ENCODE measurements at regions not wholly inside any gene's neighbourhood (a gene's known extent, or its start where the extent isn't known, plus 50 kb on each side); places are given as distances from the start of the nearest gene placed in this dataset.

DNA sequence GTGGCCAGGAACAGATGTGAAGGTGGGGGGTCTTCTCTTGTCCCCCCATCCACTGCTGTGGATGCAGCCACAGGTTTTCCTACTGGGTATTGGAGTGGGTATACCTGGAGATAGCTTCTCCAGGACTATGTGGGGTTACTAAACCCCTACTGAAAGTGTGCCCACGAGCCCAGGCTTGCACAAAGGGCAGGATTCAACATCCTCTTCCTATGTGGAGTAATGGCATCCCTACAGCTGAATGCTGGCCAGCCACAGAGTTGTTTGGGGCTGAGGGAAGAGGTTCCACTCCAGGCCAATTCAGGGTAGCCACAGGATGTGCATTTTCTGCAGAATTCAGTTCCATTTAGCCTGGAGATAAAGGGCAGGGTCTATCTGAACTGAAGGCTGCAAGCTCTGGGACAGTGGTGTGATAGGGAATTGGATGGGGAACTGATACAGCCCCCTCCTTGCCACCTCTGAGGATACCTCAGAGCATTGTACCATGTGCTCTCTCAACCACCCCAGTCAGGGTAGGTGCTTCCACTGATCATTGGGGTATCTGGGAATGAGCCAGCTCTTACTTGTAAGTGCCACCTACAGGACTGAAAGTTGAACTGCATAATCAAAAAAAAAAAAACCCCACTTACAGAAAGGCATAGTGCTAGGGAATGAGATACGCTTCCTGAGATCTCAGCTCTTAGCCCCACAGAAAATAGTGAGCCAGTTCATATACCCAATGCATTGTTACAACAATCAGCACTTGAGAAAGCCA, 187.1 kb downstream of the KITLG start:
- Histone ChIP-seq H3K9ac (ENCODE audit: low read depth, low read length) (no peak overlapping the region), H3K27me3 (ENCODE audit: control insufficient read depth, insufficient read depth, low read length) (no peaks in the 10 kb centered on the region), H3K4me3 (ENCODE audit: low read depth, low read length) (no peak overlapping the region), H3K27ac (ENCODE audit: low read depth, low read length) (no peak overlapping the region), H3K4me1 (ENCODE audit: control insufficient read depth, insufficient read depth, low read length) (no peaks in the 10 kb centered on the region), H3K36me3 (ENCODE audit: control insufficient read depth, insufficient read depth, low read length) (no peaks in the 10 kb centered on the region), H3K9me3 (ENCODE audit: control insufficient read depth, insufficient read depth, low read length) (no peaks in the 10 kb centered on the region)

DNA sequence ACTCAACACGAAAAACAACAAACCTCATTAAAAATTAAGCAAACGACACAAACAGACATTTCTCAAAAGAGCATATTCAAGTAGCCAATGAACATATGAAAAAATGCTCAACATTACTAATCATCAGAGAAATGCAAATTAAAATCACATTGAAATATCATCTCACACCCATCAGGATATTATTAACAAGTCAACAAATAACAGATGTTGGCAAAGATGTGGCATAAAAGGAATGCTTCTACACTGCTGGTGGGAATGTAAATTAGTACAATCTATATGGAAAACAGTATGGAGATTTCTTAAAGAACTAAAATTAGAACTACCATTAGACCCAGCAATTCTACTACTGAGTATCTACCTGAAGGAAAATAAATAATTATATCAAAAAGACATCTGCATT, 182.2 kb downstream of the KITLG start:
- no peaks in the 10 kb centered on the region for H3K27me3 ChIP-seq (ENCODE audit: control insufficient read depth, insufficient read depth, low read length)
- no peak overlapping the region for H3K27ac ChIP-seq (ENCODE audit: low read depth, low read length)
- no peaks in the 10 kb centered on the region for H3K36me3 ChIP-seq (ENCODE audit: control insufficient read depth, insufficient read depth, low read length)
- H3K9ac ChIP-seq (ENCODE audit: low read depth, low read length) = no peak overlapping the region
- no peaks in the 10 kb centered on the region for H3K9me3 ChIP-seq (ENCODE audit: control insufficient read depth, insufficient read depth, low read length)
- H3K4me3 ChIP-seq (ENCODE audit: low read depth, low read length) = no peak overlapping the region
- no peaks in the 10 kb centered on the region for H3K4me1 ChIP-seq (ENCODE audit: control insufficient read depth, insufficient read depth, low read length)

DNA sequence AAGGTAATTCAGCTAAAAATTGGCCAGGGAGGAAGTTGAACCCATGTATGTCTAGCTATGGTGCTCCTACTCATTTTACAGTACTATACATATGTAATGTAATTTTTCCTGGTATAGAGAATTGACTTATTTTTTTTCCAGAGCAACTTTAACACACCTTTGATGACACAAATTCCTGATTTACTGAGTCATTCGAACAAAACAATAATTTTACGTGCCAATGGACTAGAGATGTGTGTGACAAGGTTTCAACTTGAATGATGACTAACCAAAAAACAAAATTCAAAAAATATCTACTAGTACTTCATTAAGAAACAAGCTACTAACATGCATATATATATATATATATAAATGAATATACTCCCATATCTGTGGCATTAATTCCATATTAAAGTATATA, 180.5 kb downstream of the KITLG start:
- Histone ChIP-seq H3K27me3 (ENCODE audit: control insufficient read depth, insufficient read depth, low read length) (no peaks in the 10 kb centered on the region), H3K4me1 (ENCODE audit: control insufficient read depth, insufficient read depth, low read length) (no peaks in the 10 kb centered on the region), H3K9ac (ENCODE audit: low read depth, low read length) (no peak overlapping the region), H3K36me3 (ENCODE audit: control insufficient read depth, insufficient read depth, low read length) (no peaks in the 10 kb centered on the region), H3K27ac (ENCODE audit: low read depth, low read length) (no peak overlapping the region), H3K4me3 (ENCODE audit: low read depth, low read length) (no peak overlapping the region), H3K9me3 (ENCODE audit: control insufficient read depth, insufficient read depth, low read length) (no peaks in the 10 kb centered on the region)

DNA sequence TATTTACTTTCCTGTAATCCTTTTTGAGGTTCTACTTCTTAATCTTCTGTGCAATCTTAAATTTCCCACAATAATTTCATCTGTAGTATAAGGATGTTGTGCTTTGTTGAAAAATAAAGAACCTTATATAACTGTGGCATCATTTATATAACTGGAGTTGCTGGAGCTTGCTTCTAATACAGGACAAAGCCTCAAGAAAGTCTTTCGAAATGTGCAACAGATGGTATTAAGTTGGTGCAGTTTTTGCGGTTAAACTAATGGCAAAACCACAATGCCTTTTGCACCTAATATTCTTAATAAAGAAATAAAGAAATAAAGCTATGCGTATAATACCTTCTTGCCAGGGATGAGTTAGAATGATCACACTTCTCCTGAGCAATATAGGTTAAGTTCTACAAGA, 180.0 kb downstream of the KITLG start:
- no peaks in the 10 kb centered on the region for H3K36me3 ChIP-seq (ENCODE audit: control insufficient read depth, insufficient read depth, low read length)
- no peaks in the 10 kb centered on the region for H3K27me3 ChIP-seq (ENCODE audit: control insufficient read depth, insufficient read depth, low read length)
- H3K27ac ChIP-seq (ENCODE audit: low read depth, low read length) = no peak overlapping the region
- H3K9me3 ChIP-seq (ENCODE audit: control insufficient read depth, insufficient read depth, low read length) = no peaks in the 10 kb centered on the region
- no peaks in the 10 kb centered on the region for H3K4me1 ChIP-seq (ENCODE audit: control insufficient read depth, insufficient read depth, low read length)
- H3K4me3 ChIP-seq (ENCODE audit: low read depth, low read length) = no peak overlapping the region
- H3K9ac ChIP-seq (ENCODE audit: low read depth, low read length) = no peak overlapping the region

DNA sequence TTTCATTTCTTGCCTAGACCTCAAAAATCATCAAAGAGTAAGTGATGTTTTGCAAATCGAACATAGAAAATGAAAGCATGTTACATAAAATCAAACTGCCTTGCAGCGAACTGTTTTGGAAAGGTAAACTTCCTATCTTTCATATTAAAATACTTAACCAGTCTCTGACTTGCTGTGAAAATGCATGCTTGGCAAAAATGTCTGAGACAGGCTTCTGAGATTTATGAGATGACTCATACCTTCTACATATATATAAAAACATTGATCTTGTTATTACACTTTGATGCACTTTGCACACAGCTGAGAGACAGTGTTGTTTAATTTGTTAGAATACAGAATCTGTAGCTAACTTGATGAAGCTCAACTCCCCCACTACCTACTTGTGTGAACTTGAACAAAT, 179.1 kb downstream of the KITLG start:
- no peaks in the 10 kb centered on the region for H3K36me3 ChIP-seq (ENCODE audit: control insufficient read depth, insufficient read depth, low read length)
- H3K4me1 ChIP-seq (ENCODE audit: control insufficient read depth, insufficient read depth, low read length) = no peaks in the 10 kb centered on the region
- no peak overlapping the region for H3K4me3 ChIP-seq (ENCODE audit: low read depth, low read length)
- no peak overlapping the region for H3K27ac ChIP-seq (ENCODE audit: low read depth, low read length)
- H3K9me3 ChIP-seq (ENCODE audit: control insufficient read depth, insufficient read depth, low read length) = no peaks in the 10 kb centered on the region
- H3K27me3 ChIP-seq (ENCODE audit: control insufficient read depth, insufficient read depth, low read length) = no peaks in the 10 kb centered on the region
- H3K9ac ChIP-seq (ENCODE audit: low read depth, low read length) = no peak overlapping the region

DNA sequence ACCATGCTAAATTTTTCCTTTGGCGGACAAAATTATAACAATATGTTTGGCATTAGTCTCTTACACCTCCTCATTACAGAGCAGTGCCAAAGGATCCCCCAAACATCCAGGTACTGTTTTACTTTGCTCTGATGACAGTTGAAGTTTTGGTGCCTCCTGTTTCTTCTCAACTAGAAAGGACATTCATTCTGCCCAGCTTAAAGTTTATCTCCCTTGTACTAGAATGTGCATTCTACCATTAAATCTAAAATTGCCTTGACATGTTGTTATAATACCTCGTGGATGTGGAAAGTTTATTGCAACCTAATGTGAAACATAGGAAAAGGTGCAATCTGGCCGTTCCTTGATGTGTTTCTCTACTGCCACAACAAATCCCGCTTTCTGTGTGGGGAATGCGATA, 173.4 kb downstream of the KITLG start:
- peaks cover 9% of the 10 kb centered on the region; the same call in 1 of the 2 replicates for H3K4me1 ChIP-seq (ENCODE audit: control insufficient read depth, insufficient read depth, low read length)
- no peaks in the 10 kb centered on the region for H3K9me3 ChIP-seq (ENCODE audit: control insufficient read depth, insufficient read depth, low read length)
- H3K27ac ChIP-seq (ENCODE audit: low read depth, low read length) = no peak overlapping the region
- no peak overlapping the region for H3K4me3 ChIP-seq (ENCODE audit: low read depth, low read length)
- H3K36me3 ChIP-seq (ENCODE audit: control insufficient read depth, insufficient read depth, low read length) = no peaks in the 10 kb centered on the region
- H3K9ac ChIP-seq (ENCODE audit: low read depth, low read length) = no peak overlapping the region
- no peaks in the 10 kb centered on the region for H3K27me3 ChIP-seq (ENCODE audit: control insufficient read depth, insufficient read depth, low read length)

DNA sequence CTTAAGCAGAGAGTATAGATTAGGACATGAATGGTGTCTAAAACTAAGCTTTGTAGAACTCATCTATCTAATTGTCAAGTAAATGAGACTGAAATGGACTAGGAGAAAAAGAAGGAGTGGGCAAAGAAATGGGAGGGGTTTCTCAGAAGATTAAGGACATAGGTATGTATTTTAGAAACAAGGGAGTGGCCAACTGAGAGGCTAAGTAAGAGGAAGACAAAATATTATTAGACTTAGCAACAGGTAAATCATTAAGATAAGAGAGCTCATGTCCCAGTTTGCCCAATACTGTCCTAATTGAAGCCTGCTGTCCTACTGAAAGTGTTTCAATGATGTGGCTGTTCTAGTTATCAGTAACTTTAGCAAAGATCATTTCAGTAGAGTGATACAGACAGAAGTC, 171.4 kb downstream of the KITLG start:
- Histone ChIP-seq H3K4me1 (ENCODE audit: control insufficient read depth, insufficient read depth, low read length) (peaks cover 9% of the 10 kb centered on the region; the same call in 1 of the 2 replicates), H3K27ac (ENCODE audit: low read depth, low read length) (no peak overlapping the region), H3K27me3 (ENCODE audit: control insufficient read depth, insufficient read depth, low read length) (no peaks in the 10 kb centered on the region), H3K9me3 (ENCODE audit: control insufficient read depth, insufficient read depth, low read length) (no peaks in the 10 kb centered on the region), H3K9ac (ENCODE audit: low read depth, low read length) (no peak overlapping the region), H3K36me3 (ENCODE audit: control insufficient read depth, insufficient read depth, low read length) (no peaks in the 10 kb centered on the region), H3K4me3 (ENCODE audit: low read depth, low read length) (no peak overlapping the region)

DNA sequence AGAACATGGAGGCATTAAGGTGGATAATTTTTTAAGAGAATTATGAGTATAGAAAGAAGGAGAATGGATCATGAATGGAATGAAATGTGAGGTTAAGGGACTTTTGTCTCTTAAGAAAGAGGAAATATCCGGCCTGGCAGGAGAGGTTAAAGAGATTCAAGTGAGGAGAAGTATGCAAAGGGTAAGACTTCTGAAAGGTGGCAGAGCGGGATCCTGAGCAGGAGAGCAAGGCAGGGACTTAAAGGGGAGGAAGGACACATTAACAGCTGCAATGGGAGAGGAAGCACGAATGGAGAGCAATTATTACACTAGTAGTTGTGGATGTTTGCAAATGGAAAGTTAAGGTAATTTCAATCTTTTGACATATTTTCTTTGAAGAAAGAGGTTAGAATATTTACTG, 171.0 kb downstream of the KITLG start:
- peaks cover 9% of the 10 kb centered on the region; the same call in 1 of the 2 replicates for H3K4me1 ChIP-seq (ENCODE audit: control insufficient read depth, insufficient read depth, low read length)
- no peaks in the 10 kb centered on the region for H3K36me3 ChIP-seq (ENCODE audit: control insufficient read depth, insufficient read depth, low read length)
- no peaks in the 10 kb centered on the region for H3K27me3 ChIP-seq (ENCODE audit: control insufficient read depth, insufficient read depth, low read length)
- no peak overlapping the region for H3K27ac ChIP-seq (ENCODE audit: low read depth, low read length)
- H3K4me3 ChIP-seq (ENCODE audit: low read depth, low read length) = no peak overlapping the region
- H3K9me3 ChIP-seq (ENCODE audit: control insufficient read depth, insufficient read depth, low read length) = no peaks in the 10 kb centered on the region
- H3K9ac ChIP-seq (ENCODE audit: low read depth, low read length) = no peak overlapping the region

DNA sequence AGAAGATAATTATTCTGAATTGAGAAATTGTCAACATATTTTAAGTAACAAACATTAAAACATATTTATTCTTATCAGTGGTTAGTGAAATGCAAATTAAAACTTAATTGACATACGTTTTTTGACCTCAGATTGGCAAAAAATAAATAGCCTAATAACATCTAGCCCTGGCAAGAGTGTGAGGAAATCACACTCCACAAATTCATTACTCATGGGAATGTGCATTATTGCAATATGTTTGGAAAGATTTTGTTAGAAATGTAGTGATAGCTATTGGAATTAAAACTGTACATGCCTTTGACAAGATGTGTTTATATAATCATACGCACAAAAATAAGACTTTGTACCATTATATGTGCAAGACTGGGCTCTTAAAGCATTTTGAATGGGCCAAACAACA, 168.6 kb downstream of the KITLG start:
- Histone ChIP-seq H3K4me3 (ENCODE audit: low read depth, low read length) (no peak overlapping the region), H3K36me3 (ENCODE audit: control insufficient read depth, insufficient read depth, low read length) (no peaks in the 10 kb centered on the region), H3K9me3 (ENCODE audit: control insufficient read depth, insufficient read depth, low read length) (no peaks in the 10 kb centered on the region), H3K27me3 (ENCODE audit: control insufficient read depth, insufficient read depth, low read length) (no peaks in the 10 kb centered on the region), H3K9ac (ENCODE audit: low read depth, low read length) (no peak overlapping the region), H3K4me1 (ENCODE audit: control insufficient read depth, insufficient read depth, low read length) (peaks cover 9% of the 10 kb centered on the region; the same call in 1 of the 2 replicates), H3K27ac (ENCODE audit: low read depth, low read length) (no peak overlapping the region)

DNA sequence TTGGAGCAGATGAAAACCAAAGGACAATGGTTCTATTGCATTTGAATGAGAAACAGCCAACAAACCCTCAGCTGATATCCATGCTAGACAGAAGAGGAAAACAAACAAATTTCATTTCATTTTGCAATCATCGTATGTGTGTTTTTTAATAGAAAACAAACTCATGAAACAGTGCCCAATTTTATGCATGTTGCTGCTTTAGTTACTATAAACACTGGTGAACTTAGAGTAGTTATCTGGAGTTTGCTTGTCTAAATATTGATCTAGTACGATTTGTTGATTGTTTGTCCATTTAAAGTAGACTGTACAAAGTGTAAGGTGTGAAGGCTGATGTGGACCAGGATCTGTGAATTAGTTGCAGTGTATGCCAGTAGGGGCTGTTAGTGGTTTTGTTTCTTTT, 166.6 kb downstream of the KITLG start:
- Histone ChIP-seq H3K27me3 (ENCODE audit: control insufficient read depth, insufficient read depth, low read length) (no peaks in the 10 kb centered on the region), H3K9me3 (ENCODE audit: control insufficient read depth, insufficient read depth, low read length) (no peaks in the 10 kb centered on the region), H3K36me3 (ENCODE audit: control insufficient read depth, insufficient read depth, low read length) (no peaks in the 10 kb centered on the region), H3K4me3 (ENCODE audit: low read depth, low read length) (no peak overlapping the region), H3K4me1 (ENCODE audit: control insufficient read depth, insufficient read depth, low read length) (peaks cover 9% of the 10 kb centered on the region; the same call in 1 of the 2 replicates), H3K27ac (ENCODE audit: low read depth, low read length) (no peak overlapping the region), H3K9ac (ENCODE audit: low read depth, low read length) (no peak overlapping the region)

DNA sequence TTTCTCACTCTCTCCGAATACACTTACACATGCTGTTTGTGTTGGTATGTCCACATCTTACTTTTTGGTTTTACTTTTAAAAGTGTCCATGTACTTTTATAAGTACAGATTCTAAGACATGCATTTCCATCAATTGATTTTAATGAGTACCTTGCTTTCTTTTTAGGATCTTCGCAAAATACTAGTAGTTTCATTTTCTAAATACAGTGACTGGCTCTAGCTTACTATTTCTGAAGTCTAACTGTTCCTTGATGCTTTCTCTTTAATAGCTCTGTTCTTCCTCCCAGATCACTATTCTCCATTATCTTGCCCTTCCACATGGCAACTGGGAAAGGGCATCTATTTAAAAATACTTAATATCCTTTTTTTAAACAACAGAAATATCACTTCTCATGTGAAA, 164.1 kb downstream of the KITLG start:
- Histone ChIP-seq H3K4me3 (ENCODE audit: low read depth, low read length) (no peak overlapping the region), H3K4me1 (ENCODE audit: control insufficient read depth, insufficient read depth, low read length) (no peaks in the 10 kb centered on the region), H3K27ac (ENCODE audit: low read depth, low read length) (no peak overlapping the region), H3K36me3 (ENCODE audit: control insufficient read depth, insufficient read depth, low read length) (no peaks in the 10 kb centered on the region), H3K27me3 (ENCODE audit: control insufficient read depth, insufficient read depth, low read length) (no peaks in the 10 kb centered on the region), H3K9ac (ENCODE audit: low read depth, low read length) (no peak overlapping the region), H3K9me3 (ENCODE audit: control insufficient read depth, insufficient read depth, low read length) (no peaks in the 10 kb centered on the region)

All from HUES48 (cell line).